ENCODE measurements at regions not wholly inside any gene's neighbourhood (a gene's known extent, or its start where the extent isn't known, plus 50 kb on each side); places are given as distances from the start of the nearest gene placed in this dataset.
"Not testable (repeated sequence)": the region's sequence is repeated elsewhere in the genome, so short reads cannot be mapped to it uniquely, and the experiment has no call there.

GRCh38 chr3:82157952-82158351, 396.5 kb upstream of the GBE1 start:
- no peak overlapping the region for H3K27ac ChIP-seq (ENCODE audit: extremely low read depth, low read depth, low read length)
- in situ Hi-C loops (cut with MboI), result no loop called here
- no peaks in the 10 kb centered on the region for H3K27me3 ChIP-seq (ENCODE audit: control insufficient read depth in 2 of 2, insufficient read depth in 2 of 2, low read length in 2 of 2)
- DNase-seq (ENCODE audit: extremely low read depth in 1 of 4, low spot score in 3 of 4), result no peak
- no peaks in the 10 kb centered on the region for H3K36me3 ChIP-seq (ENCODE audit: control insufficient read depth, insufficient read depth, low read length)
- H2AFZ ChIP-seq (ENCODE audit: low read depth, low read length), result no peak overlapping the region
- BruUV-seq (replicated peaks), result no TSS peak
- CTCF ChIA-PET (ENCODE audit: low intra/inter-chr PET ratio), result no interaction called here
- H4K20me1 ChIP-seq (replicated peaks; ENCODE audit: control insufficient read depth, insufficient read depth, low read length), result no peaks in the 10 kb centered on the region
- H3K4me2 ChIP-seq (ENCODE audit: insufficient read depth, low read length), result no peak overlapping the region
- POLR2A ChIA-PET, result no interaction called here
- H3K9me1 ChIP-seq (ENCODE audit: control insufficient read depth, insufficient read depth, low read length), result no peaks in the 10 kb centered on the region
- no peak for ATAC-seq
- H3K79me2 ChIP-seq (ENCODE audit: control insufficient read depth, insufficient read depth, low read length), result no peaks in the 10 kb centered on the region
- no peak overlapping the region for H3K4me3 ChIP-seq
- H3K9ac ChIP-seq (ENCODE audit: insufficient read depth in 1 of 2, low read depth in 2 of 2, low read length in 2 of 2), result no peak overlapping the region
- no peak for FAIRE-seq
- no peaks in the 10 kb centered on the region for H3K9me3 ChIP-seq (replicated peaks; ENCODE audit: control insufficient read depth, insufficient read depth, low read depth, low read length)
- intact Hi-C loops (cut with micrococcal nuclease), result no loop called here
- 0% methylated on average over 5 of the region's 5 CpGs for WGBS (ENCODE audit: insufficient coverage, low coverage, missing lambda C conversion rate)
- H3K4me1 ChIP-seq (replicated peaks in 1 of 2; ENCODE audit: control insufficient read depth in 2 of 2, insufficient read depth in 2 of 2, low read length in 2 of 2), result no peaks in the 10 kb centered on the region
- TF ChIP-seq MED1 (CRISPR knock-in tag; IDR thresholded peaks at IDR 0.05; ENCODE audit: borderline replicate concordance) (no peak), THAP7 (CRISPR knock-in tag; IDR thresholded peaks at IDR 0.05) (no peak), ETV6 (IDR thresholded peaks at IDR 0.05; ENCODE audit: borderline replicate concordance in 1 of 2, low read depth in 2 of 2, low read length in 1 of 2) (no peak), ETV6 (CRISPR knock-in tag; IDR thresholded peaks at IDR 0.05; ENCODE audit: borderline replicate concordance) (no peak), BCLAF1 (IDR thresholded peaks at IDR 0.05; ENCODE audit: borderline replicate concordance in 1 of 2, control insufficient read depth in 1 of 2, low read depth in 2 of 2, low read length in 1 of 2) (no peak), ZSCAN29 (IDR thresholded peaks at IDR 0.05) (no peak), ZNF224 (CRISPR knock-in tag; IDR thresholded peaks at IDR 0.05) (no peak), RBBP5 (IDR thresholded peaks at IDR 0.05; ENCODE audit: borderline replicate concordance, insufficient read depth, low read length, poor library complexity, severe bottlenecking) (no peak), ZNF717 (CRISPR knock-in tag; IDR thresholded peaks at IDR 0.05) (no peak), ILF3 (IDR thresholded peaks at IDR 0.05; ENCODE audit: borderline replicate concordance) (no peak), ZNF785 (CRISPR knock-in tag; IDR thresholded peaks at IDR 0.05) (no peak), ZNF197 (CRISPR knock-in tag; IDR thresholded peaks at IDR 0.05; ENCODE audit: low read depth) (no peak)

- ATAC-seq, result not testable (repeated sequence)
Observed at GRCh38 chr3:82153892-82154291, 392.4 kb upstream of the GBE1 start.

More at GRCh38 chr3:82153892-82154291, 392.4 kb upstream of the GBE1 start:
- H3K36me3 ChIP-seq (ENCODE audit: control insufficient read depth, insufficient read depth, low read length); H3K9ac ChIP-seq (ENCODE audit: insufficient read depth in 1 of 2, low read depth in 2 of 2, low read length in 2 of 2); H2AFZ ChIP-seq (ENCODE audit: low read depth, low read length); BruUV-seq (replicated peaks); H3K27me3 ChIP-seq (ENCODE audit: control insufficient read depth in 2 of 2, insufficient read depth in 2 of 2, low read length in 2 of 2); POLR2A ChIA-PET; H3K4me1 ChIP-seq (replicated peaks in 1 of 2; ENCODE audit: control insufficient read depth in 2 of 2, insufficient read depth in 2 of 2, low read length in 2 of 2); H3K79me2 ChIP-seq (ENCODE audit: control insufficient read depth, insufficient read depth, low read length); intact Hi-C loops (cut with micrococcal nuclease); H3K9me3 ChIP-seq (replicated peaks; ENCODE audit: control insufficient read depth, insufficient read depth, low read depth, low read length); H3K9me1 ChIP-seq (ENCODE audit: control insufficient read depth, insufficient read depth, low read length); DNase-seq (ENCODE audit: extremely low read depth in 1 of 4, low spot score in 3 of 4); H3K27ac ChIP-seq (ENCODE audit: extremely low read depth, low read depth, low read length); FAIRE-seq; CTCF ChIA-PET (ENCODE audit: low intra/inter-chr PET ratio); H3K4me2 ChIP-seq (ENCODE audit: insufficient read depth, low read length); in situ Hi-C loops (cut with MboI); H4K20me1 ChIP-seq (replicated peaks; ENCODE audit: control insufficient read depth, insufficient read depth, low read length); H3K4me3 ChIP-seq: not testable (repeated sequence)
- WGBS (ENCODE audit: insufficient coverage, low coverage, missing lambda C conversion rate), result no CpG with 5 or more reads among the region's 1 CpG
